Skin of body (tissue), 1 donor: ENCODE measurements at regions not wholly inside any gene's neighbourhood (a gene's known extent, or its start where the extent isn't known, plus 50 kb on each side); places are given as distances from the start of the nearest gene placed in this dataset.

Source experiments
- DNase-seq: peaks from one replicate; lab custom pipeline; 2025; lab: John Stamatoyannopoulos, UW

DNA sequence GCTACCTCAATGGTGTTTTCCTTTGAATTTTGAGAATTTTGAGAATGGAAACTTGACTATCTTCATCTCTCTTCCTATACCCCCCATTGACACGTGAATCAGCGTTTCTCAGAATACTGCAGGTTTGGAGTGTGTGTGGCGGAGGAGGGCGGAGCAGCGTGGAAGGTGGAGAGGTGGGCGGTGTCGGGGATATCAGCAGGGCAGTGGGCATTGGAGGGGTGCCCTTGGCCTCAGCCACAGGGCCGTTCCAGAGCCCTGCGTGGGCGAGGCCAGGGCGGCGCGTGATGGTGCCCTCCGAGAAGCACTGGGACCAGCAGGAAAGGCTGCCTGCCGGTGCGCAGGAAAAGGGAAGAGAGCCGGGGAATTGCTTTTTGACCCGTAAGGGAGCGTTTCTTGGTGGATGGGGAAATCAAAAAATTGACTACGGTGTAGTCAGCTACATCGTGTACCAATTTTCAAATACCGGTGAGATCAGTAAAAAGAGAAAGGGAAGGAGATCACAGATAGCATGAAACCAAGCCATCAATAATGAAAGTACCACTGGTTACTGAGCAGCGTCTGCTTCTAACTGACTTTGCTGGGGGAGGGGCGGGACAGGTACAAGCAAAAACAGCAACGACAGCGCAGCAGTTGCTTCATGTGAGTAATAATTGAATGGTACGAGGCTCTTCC lies 82.7 kb upstream of the DUSP22 start:
- DNase-seq: no peak

DNA sequence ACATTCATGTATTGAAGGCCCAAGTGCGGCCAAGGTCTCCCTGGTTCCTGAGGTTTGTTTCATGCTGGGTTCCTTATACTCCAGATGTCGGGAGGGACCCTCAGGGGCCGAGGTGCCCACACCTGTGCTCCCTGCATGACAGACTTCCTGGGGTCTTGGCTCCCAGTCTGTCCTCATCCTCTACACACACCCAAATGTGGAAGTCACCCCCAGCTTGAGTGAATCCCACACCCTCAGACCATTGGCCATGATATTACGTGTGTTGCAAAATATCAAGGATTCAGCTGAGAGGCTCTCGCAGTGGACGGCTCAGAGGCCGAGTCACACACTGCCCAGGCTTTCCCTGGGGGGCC lies 82.2 kb upstream of the DUSP22 start:
- DNase-seq: no peak

DNA sequence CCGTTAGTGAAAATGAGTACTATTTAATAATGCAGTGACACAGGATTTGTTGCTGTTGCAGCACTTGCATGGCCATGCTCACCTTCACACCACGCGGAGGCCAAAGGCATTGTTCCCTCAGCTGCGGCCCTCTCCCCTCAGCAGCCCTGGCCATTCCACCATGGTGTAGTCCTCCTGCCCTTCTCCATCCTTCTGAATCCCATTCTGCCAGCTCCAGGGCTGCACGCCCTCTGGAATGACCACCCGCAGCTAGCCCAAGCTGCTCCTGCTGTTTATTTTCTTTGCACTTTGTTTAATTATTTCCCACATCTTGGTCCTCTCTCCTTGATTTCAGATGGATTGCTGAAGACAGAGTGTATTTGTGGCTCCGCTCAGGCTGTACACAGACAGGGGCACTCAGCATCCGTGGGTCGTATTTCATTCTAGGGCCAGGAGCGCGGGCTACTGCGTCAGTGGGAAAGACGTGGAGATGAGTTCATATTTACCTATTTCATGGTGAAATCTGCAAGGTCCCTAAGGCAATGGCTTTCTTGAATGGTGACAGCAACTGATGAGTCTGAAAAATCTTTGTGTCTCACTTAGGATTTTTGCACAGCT lies 81.4 kb upstream of the DUSP22 start:
- DNase-seq: no peak

DNA sequence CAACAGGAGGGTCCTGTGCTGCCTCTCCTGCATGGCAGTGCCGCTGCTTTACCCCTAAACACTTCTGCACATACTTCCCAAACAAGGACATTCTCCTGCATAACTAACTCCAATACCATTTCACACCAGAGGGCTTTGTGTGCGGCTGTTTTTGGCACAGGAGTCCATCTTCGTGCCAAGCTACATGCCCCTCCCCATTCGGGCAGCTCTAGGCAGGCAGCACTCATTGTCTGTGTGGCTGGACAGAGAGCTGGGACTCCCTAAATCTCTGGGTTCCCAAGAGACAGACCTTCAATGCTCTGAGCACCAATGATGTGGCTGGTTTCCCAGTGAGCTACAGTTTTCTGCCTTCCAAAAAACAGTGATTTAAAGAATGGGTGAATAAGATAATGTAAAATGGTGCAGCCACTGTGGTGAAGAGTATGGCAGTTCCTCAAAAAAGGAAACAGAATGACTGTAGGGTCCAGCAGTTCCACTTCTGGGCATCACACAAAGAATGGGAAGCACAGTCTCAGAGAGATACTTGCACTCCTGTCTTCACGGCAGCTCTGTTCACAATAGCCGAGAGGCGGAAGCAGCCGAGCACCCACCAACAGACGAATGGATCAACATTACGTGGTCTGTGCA lies 80.3 kb upstream of the DUSP22 start:
- DNase-seq: no peak

DNA sequence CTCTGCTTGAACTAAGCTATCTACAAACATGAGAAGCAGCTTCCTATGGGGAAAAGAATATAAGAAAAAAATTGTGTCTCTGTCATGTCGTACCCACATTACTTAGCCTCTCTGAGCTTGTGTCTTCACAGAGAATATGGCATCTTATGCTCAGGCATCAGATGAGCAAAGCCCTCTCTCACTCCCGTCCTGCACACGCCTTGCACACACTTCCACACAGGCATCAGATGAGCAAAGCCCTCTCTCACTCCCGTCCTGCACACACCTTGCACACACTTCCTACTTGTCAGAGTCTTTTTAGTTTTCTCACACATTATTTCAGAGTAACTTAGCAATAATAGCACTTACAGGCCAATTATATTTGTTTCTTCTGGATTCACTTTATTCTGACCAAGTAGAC lies 79.0 kb upstream of the DUSP22 start:
- no peak for DNase-seq

DNA sequence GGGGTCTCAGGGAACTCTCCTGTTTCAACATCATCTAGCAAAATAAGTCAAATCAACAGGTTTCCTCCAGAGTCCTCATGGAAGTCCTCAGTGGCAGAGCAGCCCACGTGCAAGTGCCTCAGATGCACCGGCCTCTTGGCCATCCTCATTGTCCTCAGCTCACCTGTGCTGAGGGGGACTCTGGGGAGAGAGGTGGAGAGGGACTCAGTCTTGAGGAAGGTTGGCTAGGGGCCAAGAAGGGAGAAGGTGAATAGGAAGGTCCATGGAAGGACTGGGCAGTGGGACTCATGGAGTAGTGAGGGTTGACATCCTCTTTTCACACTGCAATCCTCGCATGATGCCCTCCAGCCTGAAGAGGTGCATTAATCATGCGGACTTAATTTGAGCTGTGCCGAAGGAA lies 77.9 kb upstream of the DUSP22 start:
- DNase-seq: no peak

DNA sequence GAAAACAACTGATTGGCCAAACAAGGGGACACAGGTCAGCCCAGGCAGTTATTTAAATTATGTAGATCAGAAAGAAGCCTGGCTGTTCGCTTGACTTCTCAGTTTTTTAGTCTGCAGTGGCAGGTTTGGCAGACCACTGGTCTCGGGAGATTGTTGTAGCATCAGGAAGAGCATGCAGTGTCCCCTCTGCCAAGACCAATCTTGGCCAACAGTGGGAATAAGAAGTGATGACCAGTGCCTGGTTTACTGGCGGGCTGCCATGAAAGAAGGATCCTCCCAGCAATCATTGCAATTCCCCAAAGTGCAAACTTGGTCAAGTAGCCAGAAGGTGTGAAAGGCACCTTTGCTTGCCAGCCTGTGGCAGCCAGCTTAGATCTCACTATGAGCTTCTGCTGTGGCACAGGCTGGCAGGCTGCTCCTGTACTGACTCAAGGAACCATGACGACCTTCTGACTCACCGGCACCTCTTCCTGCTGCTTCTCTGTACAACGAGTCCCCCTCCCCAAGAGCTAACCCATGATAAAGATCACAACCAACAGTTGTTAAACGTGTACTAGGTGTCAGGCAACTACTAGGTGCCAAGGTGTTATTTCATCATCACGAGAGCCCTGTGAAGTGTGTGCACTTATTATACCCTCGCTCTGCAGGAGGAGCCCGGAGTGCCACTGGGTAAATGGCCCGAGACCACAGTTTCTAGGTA lies 76.8 kb upstream of the DUSP22 start:
- no peak for DNase-seq

DNA sequence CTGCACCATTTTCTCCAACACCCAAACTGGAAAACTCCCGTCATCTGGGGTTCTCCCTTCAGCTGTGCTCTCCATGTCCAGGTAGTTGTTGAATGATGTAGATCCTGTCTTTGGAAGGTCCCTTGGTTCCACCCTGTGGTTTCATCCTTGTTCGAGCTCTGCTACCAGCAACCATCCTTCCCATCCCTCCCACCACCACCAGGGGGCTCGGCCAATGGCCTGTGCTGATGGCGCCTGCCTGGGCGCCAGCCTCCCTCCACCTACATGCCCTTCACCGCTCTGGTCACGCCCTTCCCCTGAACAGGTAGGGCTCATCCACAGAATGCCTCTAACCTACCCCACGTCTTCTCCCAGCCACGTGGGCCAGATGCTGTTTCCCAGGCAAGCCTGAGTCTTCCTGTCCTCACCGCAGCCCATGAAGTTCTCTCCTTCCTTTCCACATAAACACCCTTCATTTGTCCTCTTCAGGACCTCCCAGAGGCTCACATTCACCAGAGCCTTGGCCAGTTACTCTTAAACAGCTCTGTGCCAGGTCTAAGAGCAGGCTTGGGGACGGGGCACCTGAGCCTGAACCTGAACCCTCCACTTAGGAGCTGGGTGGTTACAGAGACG lies 75.1 kb upstream of the DUSP22 start:
- no peak for DNase-seq

DNA sequence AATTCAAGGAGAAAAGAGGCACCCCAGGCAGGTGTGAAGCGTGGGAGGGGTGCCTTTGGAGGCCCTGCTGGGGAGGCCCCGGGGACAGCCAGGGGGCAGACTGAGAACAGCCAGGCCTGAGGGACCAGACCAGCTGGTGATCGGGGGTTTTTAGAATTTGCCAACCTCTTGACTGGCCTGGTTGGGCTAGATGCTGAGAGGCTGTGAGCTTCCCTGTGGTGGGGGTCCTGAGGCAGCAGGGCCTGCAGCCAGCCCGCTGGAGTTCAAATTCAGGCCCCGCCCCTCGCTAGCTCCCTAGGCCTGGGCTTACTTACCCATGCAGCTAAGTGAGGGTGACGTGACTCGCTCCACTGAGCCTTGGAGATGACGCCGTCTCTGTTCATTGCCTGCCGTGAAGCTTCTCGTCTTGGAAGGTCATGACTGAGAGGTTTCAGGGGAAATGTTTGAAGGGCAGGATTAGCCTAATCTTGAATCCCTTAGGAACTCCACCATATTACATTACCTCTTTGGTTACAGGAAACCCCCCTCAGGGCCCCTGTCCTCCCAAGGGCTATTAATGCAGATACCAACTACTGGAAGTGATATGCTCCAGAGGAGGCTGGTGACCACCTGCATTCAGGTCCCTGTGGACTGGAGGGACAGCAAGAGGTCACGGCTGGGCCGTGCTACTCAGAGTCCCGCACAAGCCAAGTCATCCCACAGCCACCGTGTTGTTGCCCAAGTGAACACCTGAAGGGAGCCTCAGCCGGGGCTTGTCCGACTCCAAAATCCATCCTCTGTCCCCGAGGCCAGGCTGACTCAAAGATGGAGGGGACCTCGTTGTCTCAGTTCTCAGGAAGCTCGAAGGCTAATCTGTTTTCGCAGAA lies 73.9 kb upstream of the DUSP22 start:
- no peak for DNase-seq

DNA sequence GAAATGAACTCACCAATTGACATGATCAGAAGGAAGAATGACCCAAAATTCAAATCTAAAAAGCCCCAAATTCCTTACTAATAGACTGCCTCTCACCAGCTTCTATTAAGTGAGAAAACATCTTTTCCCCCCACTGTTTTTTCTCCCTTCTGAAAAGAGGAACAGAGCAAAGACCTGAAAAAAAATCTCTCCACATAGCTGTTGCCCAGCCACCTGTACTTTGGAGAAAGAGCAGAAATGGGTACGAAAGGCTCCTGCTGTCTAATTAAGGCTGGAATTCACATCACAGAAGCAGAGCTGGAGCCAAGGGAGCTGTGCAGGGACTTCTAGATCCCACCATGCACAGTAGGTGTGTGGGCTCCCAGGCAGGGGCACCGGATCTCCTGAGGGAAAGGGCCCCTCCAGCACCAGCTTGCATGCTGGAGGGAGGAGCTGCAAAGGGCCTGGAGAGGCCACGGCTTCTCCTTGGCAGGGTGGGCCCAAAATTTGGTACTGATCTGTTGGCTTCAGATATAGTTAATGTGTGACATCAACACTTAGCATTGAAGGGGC lies 73.2 kb upstream of the DUSP22 start:
- no peak for DNase-seq

DNA sequence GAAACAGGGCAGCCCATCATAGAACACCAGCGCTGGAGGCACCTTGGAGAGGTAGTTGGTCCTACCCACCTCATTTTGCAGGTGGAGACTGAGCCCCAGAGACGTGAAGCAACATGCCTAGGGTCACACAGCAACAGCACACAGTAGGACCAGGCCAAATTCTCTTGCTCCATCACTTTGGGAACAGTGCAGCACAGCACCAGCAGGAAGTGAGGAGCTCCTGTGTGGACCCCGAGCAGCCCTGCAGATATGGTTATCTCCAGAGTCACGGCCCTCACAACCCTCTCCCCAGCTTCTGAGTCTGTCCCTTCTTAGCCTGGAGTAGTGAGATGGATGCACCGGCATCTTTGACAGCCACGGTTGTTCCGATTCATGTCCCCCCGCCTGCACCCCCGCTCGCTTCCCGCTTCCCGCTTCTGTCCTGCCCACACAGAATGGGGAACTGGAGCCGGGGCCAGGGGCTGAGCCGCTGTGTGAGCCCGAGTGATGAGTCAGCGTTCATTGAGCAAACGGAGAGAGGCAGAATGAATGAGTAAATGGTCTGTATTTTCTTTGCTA lies 72.6 kb upstream of the DUSP22 start:
- no peak for DNase-seq

DNA sequence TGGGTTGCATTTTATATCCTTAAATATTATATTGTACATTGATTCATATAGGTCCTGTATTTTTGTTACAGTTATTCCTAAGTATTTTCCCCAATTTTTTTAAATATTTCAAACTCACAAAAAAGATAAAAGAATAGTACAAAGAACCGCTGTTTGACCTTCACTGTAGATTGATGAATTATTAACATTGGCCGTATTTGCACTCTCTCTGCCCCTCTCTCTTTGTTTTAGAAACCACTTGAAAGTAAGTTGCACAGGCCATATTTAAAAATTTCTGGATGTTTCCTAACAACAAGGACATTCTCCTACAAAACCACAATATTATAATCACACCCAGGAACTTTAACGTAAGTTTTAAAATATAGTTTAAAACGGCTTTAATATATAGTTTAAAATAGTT lies 72.0 kb upstream of the DUSP22 start:
- no peak for DNase-seq

DNA sequence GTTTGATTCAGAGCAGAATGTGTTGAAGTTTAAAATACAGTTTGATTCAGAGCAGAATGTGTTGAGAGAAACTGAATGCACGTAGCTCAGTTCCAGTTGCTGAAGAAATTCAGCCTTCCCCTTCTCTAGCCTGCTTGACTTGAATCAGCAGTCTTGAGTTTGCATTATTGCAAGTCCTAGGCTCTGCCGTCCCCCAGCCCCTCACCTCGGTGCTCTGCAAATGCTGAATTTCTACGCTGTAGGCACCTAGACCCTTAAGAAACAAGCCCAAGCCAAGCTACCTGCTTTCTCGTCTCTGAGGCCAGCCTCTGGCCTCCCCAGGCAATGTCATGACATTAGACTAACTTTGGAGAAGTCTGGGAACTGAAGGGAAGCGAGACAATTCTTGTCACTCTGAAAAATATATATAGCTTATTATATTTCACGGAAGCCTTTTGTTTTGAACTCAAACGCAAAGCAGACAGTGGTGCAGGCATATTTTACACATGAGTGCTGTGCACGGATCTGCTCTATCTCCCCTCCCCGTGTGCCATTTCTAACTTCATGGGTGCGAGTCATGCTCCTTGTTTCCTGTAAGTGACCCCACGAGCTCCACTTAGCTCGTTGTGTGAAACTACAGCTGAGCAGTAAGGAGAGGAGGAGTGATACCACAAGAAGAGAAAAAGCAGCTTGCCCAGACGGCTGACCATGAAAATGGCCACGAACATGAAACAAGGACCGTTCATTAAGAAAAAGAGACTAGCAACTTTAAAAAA lies 71.4 kb upstream of the DUSP22 start:
- no peak for DNase-seq

DNA sequence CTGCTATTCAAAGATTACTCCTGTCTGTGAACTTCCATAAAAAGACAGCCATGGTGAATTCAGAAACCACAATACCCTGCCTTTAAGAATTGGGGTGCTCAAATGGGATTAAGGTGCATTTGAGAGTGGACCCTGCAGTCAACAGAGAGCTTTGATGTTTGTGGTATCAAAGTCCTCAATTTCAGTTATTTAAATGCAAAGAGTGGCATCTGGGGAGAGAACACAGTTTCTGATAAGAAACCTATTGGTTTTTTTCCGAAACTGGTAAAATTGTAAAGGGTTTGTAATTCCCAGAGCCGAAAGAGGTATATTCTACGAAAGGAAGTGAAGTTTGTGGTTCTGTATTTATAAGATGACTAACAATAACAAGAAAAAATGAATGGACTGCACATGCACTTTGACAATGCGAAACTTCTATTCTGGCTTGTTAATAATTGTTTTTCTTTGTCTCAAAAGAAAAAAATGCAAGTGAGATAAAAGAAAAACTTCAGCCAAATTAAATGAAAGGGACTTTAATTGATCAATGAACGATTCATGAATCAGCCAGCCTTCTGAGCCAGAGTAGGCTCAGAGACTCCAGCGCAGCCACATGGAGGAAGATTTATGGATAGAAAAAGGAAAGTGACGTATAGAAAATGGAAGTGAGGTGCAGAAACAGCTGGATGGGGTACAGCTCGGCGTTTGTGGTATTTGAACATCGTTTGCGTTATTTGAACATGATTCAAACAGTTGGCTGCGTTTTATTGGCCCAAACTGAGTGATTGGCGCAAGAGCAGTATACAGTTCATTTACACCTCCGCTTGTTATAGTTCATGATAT lies 70.5 kb upstream of the DUSP22 start:
- no peak for DNase-seq

DNA sequence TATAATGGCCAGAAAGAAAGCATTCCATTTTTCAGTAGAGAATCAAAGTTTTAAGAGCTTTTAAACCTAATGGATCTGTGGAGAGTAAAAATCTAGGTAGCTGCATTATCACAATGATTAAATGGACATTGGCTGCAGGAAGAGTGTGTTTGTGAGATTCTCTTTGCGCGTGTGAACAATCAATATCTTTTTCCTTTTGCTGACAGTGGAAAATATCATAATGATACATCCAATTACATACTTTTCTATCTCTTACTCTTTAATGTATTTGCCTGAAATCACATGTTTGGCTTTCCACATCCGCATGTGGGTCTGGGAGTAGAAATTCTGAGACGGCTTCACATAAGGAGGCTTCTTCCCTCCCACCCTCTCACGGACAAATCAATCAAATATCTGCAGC lies 69.8 kb upstream of the DUSP22 start:
- DNase-seq: no peak

DNA sequence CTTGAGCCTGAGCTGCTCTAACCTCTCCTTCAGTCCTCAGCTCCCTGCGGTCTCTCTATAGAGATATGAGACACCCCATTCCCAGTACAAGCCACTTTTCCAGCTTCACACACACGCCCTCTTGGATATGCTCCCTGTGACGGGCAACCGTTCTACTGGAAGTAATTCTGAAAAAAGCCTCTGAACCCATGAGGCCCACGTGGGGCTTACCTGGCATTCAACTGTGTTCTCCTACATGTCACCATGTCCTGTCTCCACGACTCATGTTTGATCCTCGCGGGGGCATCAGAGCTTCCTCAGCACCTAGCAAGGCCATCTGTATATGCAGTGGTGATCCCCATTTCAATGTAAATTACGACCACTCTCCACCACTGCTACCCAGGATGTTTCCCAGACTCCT lies 69.2 kb upstream of the DUSP22 start:
- DNase-seq: no peak

DNA sequence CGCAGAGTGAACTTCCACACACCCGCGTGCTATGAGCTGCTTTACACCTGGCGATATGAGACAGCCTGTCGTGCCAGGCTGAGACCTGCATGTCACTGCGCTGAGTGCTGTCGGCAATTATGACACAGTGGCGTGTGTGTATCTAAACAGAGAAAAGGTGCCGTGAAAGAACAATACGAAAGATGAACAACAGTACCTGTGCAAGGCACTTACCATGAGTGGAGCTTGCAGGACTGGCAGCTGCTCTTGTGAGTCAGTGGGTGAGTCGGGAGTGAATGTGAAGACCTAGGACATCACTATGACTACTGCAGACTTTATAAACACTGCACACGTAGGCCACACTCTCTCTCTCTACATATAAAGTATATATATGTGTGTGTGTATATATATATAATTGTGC lies 68.5 kb upstream of the DUSP22 start:
- no peak for DNase-seq

DNA sequence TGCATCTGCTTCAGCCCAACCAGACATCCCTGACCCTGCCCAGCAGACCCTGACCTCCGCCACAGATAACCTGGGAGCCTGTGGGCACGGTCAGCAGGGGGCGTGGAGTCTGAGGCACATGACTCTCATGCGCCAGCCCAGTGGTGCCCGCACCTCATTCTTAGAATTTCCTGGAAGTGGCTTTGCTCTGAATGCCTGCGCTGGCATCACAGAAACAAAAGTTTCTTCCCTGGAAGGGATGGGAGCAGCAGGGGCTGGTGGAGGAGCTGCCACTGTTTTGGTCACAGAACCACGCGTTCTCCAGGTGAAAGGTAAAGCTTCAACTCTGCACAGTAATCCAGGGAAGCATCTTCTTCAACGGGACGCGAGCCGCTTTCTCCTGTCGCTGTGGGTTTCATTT lies 67.9 kb upstream of the DUSP22 start:
- no peak for DNase-seq

DNA sequence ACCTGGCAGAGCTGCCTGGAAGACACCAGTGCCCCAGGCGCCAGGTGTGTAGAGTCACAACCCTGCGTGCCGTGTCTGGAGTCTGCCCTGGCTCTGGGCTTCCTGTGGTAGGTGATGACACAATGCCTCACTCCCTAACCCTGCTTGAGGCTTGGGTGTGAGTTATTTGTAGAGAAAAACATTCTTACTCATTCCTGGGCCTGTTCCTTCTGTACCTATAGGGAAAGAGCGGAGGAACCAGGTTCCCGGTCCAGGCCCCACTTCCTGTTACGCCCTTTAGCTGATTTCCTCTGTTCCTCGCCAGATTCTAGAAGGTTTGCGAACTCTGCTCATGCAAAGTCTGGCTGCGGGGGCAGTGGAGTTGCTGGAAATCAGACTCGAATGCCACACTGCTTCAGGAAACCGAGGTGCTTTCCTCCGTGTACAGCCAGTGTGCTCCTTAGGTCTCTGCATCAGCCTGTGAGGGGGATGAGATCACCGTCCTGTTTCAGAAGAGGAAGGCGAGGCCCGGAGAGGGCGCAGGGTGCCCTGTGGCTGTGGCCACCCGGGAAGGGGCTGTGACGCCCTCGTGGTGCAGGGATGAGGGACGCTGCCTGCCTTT lies 67.1 kb upstream of the DUSP22 start:
- DNase-seq: no peak
